Activated CD8-positive, alpha-beta T cell treated with anti-CD3 and anti-CD28 coated beads, Interleukin-2, amount 10 ng/mL, durations not matched to agents 7 days and 5 days (primary cell): ENCODE measurements at regions not wholly inside any gene's neighbourhood (a gene's known extent, or its start where the extent isn't known, plus 50 kb on each side); places are given as distances from the start of the nearest gene placed in this dataset.

Experiments
- ATAC-seq: fragments of 150-1000 bp; cut with Tn5 transposase; one replicate; pipeline ENCODE4 v1.10.0; 2021; ENCODE audit warnings: moderate library complexity
- CTCF ChIA-PET: fragments of 350-600 bp; sonication (Branson Sonifier 250); formaldehyde crosslinking; loops from one replicate; lab custom pipeline; 2021; ENCODE audit warnings: antibody characterized with exemption; lab: Charles Lee
- POLR2A ChIA-PET: fragments of 350-600 bp; sonication (Branson Sonifier 250); formaldehyde crosslinking; loops from one replicate; lab custom pipeline; 2021; ENCODE audit warnings: antibody characterized with exemption; lab: Charles Lee
- DNase-seq: peaks from one replicate; pipeline ENCODE4 v3.0.0-alpha.2; 2020
- H3K27ac Mint-ChIP-seq: one replicate; pipeline ENCODE4 v1.8.0; 2021; ENCODE audit warnings: mild to moderate bottlenecking, mixed read lengths
- H3K27me3 Mint-ChIP-seq: one replicate; pipeline ENCODE4 v1.8.0; 2021; ENCODE audit warnings: low read depth, mixed read lengths
- H3K36me3 Mint-ChIP-seq: one replicate; pipeline ENCODE4 v1.8.0; 2021; ENCODE audit warnings: low read depth, mixed read lengths
- H3K4me1 Mint-ChIP-seq: one replicate; pipeline ENCODE4 v1.8.0; 2021; ENCODE audit warnings: low read depth, mixed read lengths
- H3K4me3 Mint-ChIP-seq: one replicate; pipeline ENCODE4 v1.8.0; 2021; ENCODE audit warnings: mild to moderate bottlenecking, mixed read lengths
- H3K9me3 Mint-ChIP-seq: one replicate; pipeline ENCODE4 v1.8.0; 2022; ENCODE audit warnings: mixed read lengths; ENCODE audit not compliant: insufficient read depth

GRCh38 chr2:176554101-176555048, 285.1 kb downstream of the MTX2 start:
- Mint-ChIP-seq H3K27ac (no peak overlapping the region), H3K9me3 (no peaks in the 10 kb centered on the region), H3K4me1 (peaks cover 12% of the 10 kb centered on the region), H3K27me3 (peaks cover 43% of the 10 kb centered on the region), H3K4me3 (peak overlapping the region; percentile 63), H3K36me3 (no peaks in the 10 kb centered on the region)
- POLR2A ChIA-PET = no interaction called here
- CTCF ChIA-PET = interaction anchor here (0.7 to 3.0 kb wide), 73 partner anchors 8 to 648 kb away, joined by 3 to 37 read pairs (median 4); partner anchors contain the start of gene HOXD8
- peak; percentile 47 for DNase-seq
- ATAC-seq = peak; percentile 62

- Mint-ChIP-seq H3K4me1 (peaks cover 12% of the 10 kb centered on the region), H3K36me3 (no peaks in the 10 kb centered on the region), H3K9me3 (no peaks in the 10 kb centered on the region), H3K27ac (no peak overlapping the region), H3K4me3 (no peak overlapping the region), H3K27me3 (peaks cover 50% of the 10 kb centered on the region)
- ChIA-PET POLR2A (no interaction called here), CTCF (interaction anchor here (0.7 to 3.0 kb wide), 59 partner anchors 9 to 594 kb away, joined by 3 to 37 read pairs (median 5); partner anchors contain the start of gene HOXD8)
- ATAC-seq (no peak), DNase-seq (no peak)
These were observed 285.9 kb downstream of the MTX2 start for GRCh38 chr2:176555112-176555511.

DNA sequence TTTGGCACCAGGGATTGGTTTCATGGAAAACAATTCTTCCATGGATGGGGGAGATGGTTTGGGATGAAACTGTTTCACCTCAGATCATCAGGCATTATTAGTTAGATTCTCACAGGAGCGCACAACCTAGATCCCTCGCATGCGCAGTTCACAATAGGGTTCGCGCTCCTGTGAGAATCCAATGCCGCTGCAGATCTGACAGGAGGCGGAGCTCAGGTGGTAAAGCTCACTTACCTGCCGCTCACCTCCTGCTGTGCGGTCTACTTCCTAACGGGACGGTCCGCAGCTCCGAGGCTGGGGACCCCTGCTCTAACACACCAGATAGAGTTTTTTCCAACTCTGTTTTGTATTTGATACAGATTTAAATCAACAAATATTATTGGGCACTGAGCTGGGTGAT, 286.5 kb downstream of the MTX2 start:
- H3K4me3 Mint-ChIP-seq = no peak overlapping the region
- ChIA-PET CTCF (interaction anchor here (0.9 kb wide), 1 partner anchor 415 kb away, joined by 3 read pairs; no protein-coding TSS in a partner anchor), POLR2A (no interaction called here)
- DNase-seq (no peak), ATAC-seq (no peak)
- H3K4me1 Mint-ChIP-seq = peaks cover 12% of the 10 kb centered on the region
- H3K27me3 Mint-ChIP-seq = peaks cover 55% of the 10 kb centered on the region
- no peak overlapping the region for H3K27ac Mint-ChIP-seq
- H3K9me3 Mint-ChIP-seq = no peaks in the 10 kb centered on the region
- H3K36me3 Mint-ChIP-seq = no peaks in the 10 kb centered on the region

- ATAC-seq (no peak), DNase-seq (no peak)
- no peaks in the 10 kb centered on the region for H3K36me3 Mint-ChIP-seq
- H3K27me3 Mint-ChIP-seq = peaks cover 57% of the 10 kb centered on the region
- ChIA-PET CTCF (interaction anchor here (0.9 kb wide), 1 partner anchor 416 kb away, joined by 3 read pairs; no protein-coding TSS in a partner anchor), POLR2A (no interaction called here)
- H3K9me3 Mint-ChIP-seq = no peaks in the 10 kb centered on the region
- H3K4me3 Mint-ChIP-seq = no peak overlapping the region
- H3K4me1 Mint-ChIP-seq = peaks cover 12% of the 10 kb centered on the region
- H3K27ac Mint-ChIP-seq = no peak overlapping the region
These were observed 287.1 kb downstream of the MTX2 start for GRCh38 chr2:176556373-176556772.

DNA sequence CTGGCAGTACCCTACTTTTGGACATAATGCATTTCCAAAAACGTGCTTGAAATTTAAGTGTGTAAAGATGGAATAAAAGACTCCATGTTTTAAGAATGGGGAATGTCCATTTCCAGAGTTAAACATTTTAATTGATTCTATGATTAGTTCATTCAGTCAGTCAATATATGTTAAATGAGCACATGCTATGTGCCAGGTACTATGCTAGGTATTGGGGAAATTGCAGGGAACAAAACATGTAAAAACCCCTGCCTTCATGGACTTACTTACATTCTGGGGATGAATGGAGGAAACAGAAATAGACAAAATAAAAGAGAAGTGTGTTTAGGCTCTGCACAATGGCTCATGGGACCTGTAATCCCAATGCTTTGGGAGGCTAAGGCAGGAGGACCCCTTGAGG, 288.6 kb downstream of the MTX2 start:
- POLR2A ChIA-PET = no interaction called here
- CTCF ChIA-PET = no interaction called here
- Mint-ChIP-seq H3K4me1 (peaks cover 12% of the 10 kb centered on the region), H3K27me3 (peaks cover 46% of the 10 kb centered on the region), H3K4me3 (no peak overlapping the region), H3K27ac (no peak overlapping the region), H3K9me3 (no peaks in the 10 kb centered on the region), H3K36me3 (no peaks in the 10 kb centered on the region)
- DNase-seq = no peak
- ATAC-seq = no peak

- Mint-ChIP-seq H3K36me3 (no peaks in the 10 kb centered on the region), H3K27ac (no peak overlapping the region), H3K9me3 (no peaks in the 10 kb centered on the region), H3K4me3 (no peak overlapping the region), H3K4me1 (peaks cover 10% of the 10 kb centered on the region), H3K27me3 (peaks cover 41% of the 10 kb centered on the region)
- ChIA-PET CTCF (no interaction called here), POLR2A (no interaction called here)
- DNase-seq (no peak), ATAC-seq (no peak)
These were observed 289.4 kb downstream of the MTX2 start for GRCh38 chr2:176558574-176559140.

- no peaks in the 10 kb centered on the region for H3K36me3 Mint-ChIP-seq
- ChIA-PET CTCF (interaction anchor here (1.6 kb wide), 1 partner anchor 105 kb away, joined by 6 read pairs; no protein-coding TSS in a partner anchor), POLR2A (no interaction called here)
- H3K27ac Mint-ChIP-seq = no peak overlapping the region
- H3K9me3 Mint-ChIP-seq = no peaks in the 10 kb centered on the region
- peaks cover 39% of the 10 kb centered on the region for H3K27me3 Mint-ChIP-seq
- H3K4me1 Mint-ChIP-seq = no peaks in the 10 kb centered on the region
- ATAC-seq (no peak), DNase-seq (no peak)
- H3K4me3 Mint-ChIP-seq = no peak overlapping the region
These were observed 291.1 kb downstream of the MTX2 start for GRCh38 chr2:176560296-176560695.

- no peak for DNase-seq
- Mint-ChIP-seq H3K4me3 (no peak overlapping the region), H3K4me1 (no peaks in the 10 kb centered on the region), H3K9me3 (no peaks in the 10 kb centered on the region), H3K27me3 (peaks cover 39% of the 10 kb centered on the region), H3K36me3 (no peaks in the 10 kb centered on the region), H3K27ac (no peak overlapping the region)
- ATAC-seq = no peak
- ChIA-PET POLR2A (no interaction called here), CTCF (interaction anchor here (1.4 to 1.6 kb wide), 2 partner anchors 107 to 421 kb away, joined by 3 to 6 read pairs; no protein-coding TSS in a partner anchor)
These were observed 292.5 kb downstream of the MTX2 start for GRCh38 chr2:176561706-176562105.

- no peaks in the 10 kb centered on the region for H3K9me3 Mint-ChIP-seq
- no peak overlapping the region for H3K4me3 Mint-ChIP-seq
- no peaks in the 10 kb centered on the region for H3K4me1 Mint-ChIP-seq
- ATAC-seq (no peak), DNase-seq (no peak)
- no peak overlapping the region for H3K27ac Mint-ChIP-seq
- H3K27me3 Mint-ChIP-seq = peaks cover 36% of the 10 kb centered on the region
- H3K36me3 Mint-ChIP-seq = no peaks in the 10 kb centered on the region
- ChIA-PET CTCF (no interaction called here), POLR2A (no interaction called here)
These were observed 293.3 kb downstream of the MTX2 start for GRCh38 chr2:176562359-176563078.

DNA sequence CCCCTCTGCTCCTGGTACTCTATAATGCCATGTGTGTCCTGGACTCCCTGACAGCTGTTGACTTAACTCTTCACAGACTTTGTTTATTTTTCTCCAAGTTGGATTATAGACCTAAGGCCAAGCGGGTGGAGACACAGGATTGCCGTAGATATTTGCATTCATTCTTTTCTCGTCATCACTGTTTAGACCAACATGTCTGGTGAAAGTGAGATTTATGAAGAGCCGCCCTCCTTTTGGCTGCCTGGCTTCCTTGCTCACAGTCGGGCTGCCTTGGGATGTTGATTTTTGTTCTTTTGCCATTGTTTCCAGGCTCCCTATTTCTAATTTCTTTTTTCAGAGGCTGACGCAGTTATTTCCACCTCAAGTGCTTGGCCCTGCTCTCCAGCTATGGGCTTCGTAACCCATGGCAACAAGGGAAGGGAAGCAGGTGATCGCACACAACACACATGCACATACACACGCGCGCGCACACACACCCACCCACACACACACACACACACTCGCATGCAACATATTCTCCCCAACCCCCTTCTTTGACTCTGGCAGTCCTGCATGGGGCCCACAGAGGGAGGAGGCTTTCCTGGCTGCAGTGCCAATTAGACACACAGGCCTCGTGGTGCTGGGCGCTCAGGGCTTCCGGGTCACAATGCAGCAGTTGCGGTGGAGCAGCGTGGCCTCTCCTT, 296.5 kb downstream of the MTX2 start:
- ATAC-seq (no peak), DNase-seq (no peak)
- Mint-ChIP-seq H3K27ac (no peak overlapping the region), H3K36me3 (no peaks in the 10 kb centered on the region), H3K4me1 (no peaks in the 10 kb centered on the region), H3K4me3 (no peak overlapping the region), H3K27me3 (peaks cover 30% of the 10 kb centered on the region), H3K9me3 (no peaks in the 10 kb centered on the region)
- CTCF ChIA-PET = interaction anchor here (4.0 kb wide), 1 partner anchor 12 kb away, joined by 26 read pairs; no protein-coding TSS in a partner anchor
- POLR2A ChIA-PET = no interaction called here

DNA sequence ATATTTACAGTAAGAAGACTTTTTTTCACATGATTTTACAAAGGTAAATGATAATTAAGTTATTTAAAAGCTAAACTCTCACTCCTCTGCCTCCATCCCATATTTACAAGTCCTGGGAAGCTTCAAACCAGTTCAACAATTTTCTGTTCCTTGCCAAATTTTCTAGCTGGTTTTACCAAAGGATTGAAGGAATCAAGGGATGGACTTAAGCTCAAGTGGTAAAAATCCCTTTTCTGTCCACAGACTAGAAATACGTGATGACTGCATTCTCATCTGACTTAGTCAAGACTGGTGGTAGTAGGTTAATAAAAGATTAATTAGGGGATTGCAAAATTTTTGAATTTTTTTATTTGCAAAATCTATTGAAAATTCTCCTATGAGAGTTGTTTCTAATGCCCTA, 297.3 kb downstream of the MTX2 start:
- Mint-ChIP-seq H3K4me1 (no peaks in the 10 kb centered on the region), H3K36me3 (no peaks in the 10 kb centered on the region), H3K27me3 (peaks cover 28% of the 10 kb centered on the region), H3K9me3 (no peaks in the 10 kb centered on the region), H3K27ac (no peak overlapping the region), H3K4me3 (no peak overlapping the region)
- ATAC-seq (no peak), DNase-seq (no peak)
- ChIA-PET POLR2A (no interaction called here), CTCF (interaction anchor here (4.0 kb wide), 1 partner anchor 12 kb away, joined by 26 read pairs; no protein-coding TSS in a partner anchor)
